GM12874 (cell line): ENCODE measurements at regions not wholly inside any gene's neighbourhood (a gene's known extent, or its start where the extent isn't known, plus 50 kb on each side); places are given as distances from the start of the nearest gene placed in this dataset.

Experiments
- CTCF ChIP-seq: IDR thresholded peaks from 2 replicates; pipeline ENCODE4 v1.5.1; 2011; ENCODE audit warnings: low read depth, mild to moderate bottlenecking, control low read depth, low read length, moderate library complexity; ENCODE audit not compliant: insufficient read depth

- TF ChIP-seq CTCF = no peak
These were observed 133.4 kb downstream of the ATG4C start for GRCh38 chr1:62917314-62917713.

GRCh38 chr1:62917805-62918204, 133.9 kb downstream of the ATG4C start:
- no peak for TF ChIP-seq CTCF

GRCh38 chr1:62918700-62919099, 134.8 kb downstream of the ATG4C start:
- TF ChIP-seq CTCF = no peak

- no peak for TF ChIP-seq CTCF
These were observed 138.1 kb downstream of the ATG4C start for GRCh38 chr1:62922006-62922405.

GRCh38 chr1:62924983-62925790, 141.3 kb downstream of the ATG4C start:
- TF ChIP-seq CTCF = no peak

- TF ChIP-seq CTCF = no peak
These were observed 142.8 kb downstream of the ATG4C start for GRCh38 chr1:62926681-62927252.

GRCh38 chr1:62928885-62929284, 145.0 kb downstream of the ATG4C start:
- TF ChIP-seq CTCF = no peak
